Transverse colon (tissue), 4 donors: ENCODE measurements at regions not wholly inside any gene's neighbourhood (a gene's known extent, or its start where the extent isn't known, plus 50 kb on each side); places are given as distances from the start of the nearest gene placed in this dataset.

Source experiments
- DNase-seq: peaks from one replicate; pipeline ENCODE4 v3.0.0-alpha.2; 2019
- H3K27ac ChIP-seq, 4 donors: fragments of 200-600 bp; sonication (generic); 2 replicates each; pipeline ENCODE4 v1.5.1; 2016 to 2018; ENCODE audit warnings: inconsistent platforms in 4 of 4
- H3K27me3 ChIP-seq: fragments of 200-600 bp; sonication (generic); 2 replicates; pipeline ENCODE4 v1.5.1; 2017; ENCODE audit warnings: inconsistent platforms
- H3K36me3 ChIP-seq, 4 donors: fragments of 200-600 bp; sonication (generic); 2 replicates each; pipeline ENCODE4 v1.5.1; 2017 to 2019; ENCODE audit warnings: inconsistent platforms in 4 of 4
- H3K4me1 ChIP-seq, 4 donors: fragments of 200-600 bp; sonication (generic); 2 replicates each; pipeline ENCODE4 v1.5.1; 2017 to 2020; ENCODE audit warnings: inconsistent platforms in 4 of 4
- H3K4me3 ChIP-seq, 4 donors: fragments of 200-600 bp; sonication (generic); 1 replicate in 1 of 4; 2 replicates in 3 of 4; pipeline versions ENCODE4 v1.5.1 to v1.6.1; 2017 to 2019; ENCODE audit warnings: inconsistent platforms in 4 of 4
- H3K9me3 ChIP-seq, 2 donors: fragments of 200-600 bp; sonication (generic); 2 replicates each; pipeline ENCODE4 v1.5.1; 2017 to 2019; ENCODE audit warnings: inconsistent platforms in 2 of 2
- EP300 ChIP-seq: sonication (generic); formaldehyde crosslinking; IDR thresholded peaks from one replicate; pipeline ENCODE4 v1.6.1; 2017; ENCODE audit warnings: antibody characterized with exemption, low read depth
- POLR2A ChIP-seq: fragments of 450-650 bp; IDR thresholded peaks from one replicate; pipeline ENCODE4 v1.6.1; 2016; ENCODE audit warnings: antibody characterized with exemption, mild to moderate bottlenecking, moderate library complexity
- POLR2AphosphoS5 ChIP-seq, 3 donors: sonication (generic); formaldehyde crosslinking; IDR thresholded peaks; one replicate each; pipeline ENCODE4 v1.6.1; 2016; ENCODE audit warnings: antibody characterized with exemption in 3 of 3
- WGBS, 2 donors: methylation state at CpG; one replicate each; pipeline ENCODE4 v1.1.5; 2018; ENCODE audit warnings: low coverage in 1 of 2; 5-methylcytosine and 5-hydroxymethylcytosine counted together
- in situ Hi-C, 4 donors: fragments of 200-750 bp; cut with MboI; loops; one replicate each; pipeline versions ENCODE4 v1.15.0 to v1.15.1; 2017; ENCODE audit warnings: low sequenced_read_pairs in 3 of 4, low pct_ligation_motif_present in 1 of 4, low pct_unique_long_range_greater_than_20kb in 1 of 4
- intact Hi-C: fragments of 100-400 bp; cut with DNase I; formaldehyde crosslinking; loops from one replicate; pipeline ENCODE4 v1.15.1; 2023; ENCODE audit warnings: low total_unique reads
- TF ChIP-seq, protein P1 (sequence below), 5 experiments: fragments of 200-600 bp in 3 of 5; fragments of 450-650 bp in 2 of 5; sonication (generic) in 3 of 5; IDR thresholded peaks; 1 replicate in 2 of 5; 2 replicates in 3 of 5; pipeline ENCODE4 v1.5.1; 2016 to 2017; ENCODE audit warnings: antibody characterized with exemption in 5 of 5, inconsistent platforms in 3 of 5, mild to moderate bottlenecking in 2 of 5, moderate library complexity in 1 of 5

DNA sequence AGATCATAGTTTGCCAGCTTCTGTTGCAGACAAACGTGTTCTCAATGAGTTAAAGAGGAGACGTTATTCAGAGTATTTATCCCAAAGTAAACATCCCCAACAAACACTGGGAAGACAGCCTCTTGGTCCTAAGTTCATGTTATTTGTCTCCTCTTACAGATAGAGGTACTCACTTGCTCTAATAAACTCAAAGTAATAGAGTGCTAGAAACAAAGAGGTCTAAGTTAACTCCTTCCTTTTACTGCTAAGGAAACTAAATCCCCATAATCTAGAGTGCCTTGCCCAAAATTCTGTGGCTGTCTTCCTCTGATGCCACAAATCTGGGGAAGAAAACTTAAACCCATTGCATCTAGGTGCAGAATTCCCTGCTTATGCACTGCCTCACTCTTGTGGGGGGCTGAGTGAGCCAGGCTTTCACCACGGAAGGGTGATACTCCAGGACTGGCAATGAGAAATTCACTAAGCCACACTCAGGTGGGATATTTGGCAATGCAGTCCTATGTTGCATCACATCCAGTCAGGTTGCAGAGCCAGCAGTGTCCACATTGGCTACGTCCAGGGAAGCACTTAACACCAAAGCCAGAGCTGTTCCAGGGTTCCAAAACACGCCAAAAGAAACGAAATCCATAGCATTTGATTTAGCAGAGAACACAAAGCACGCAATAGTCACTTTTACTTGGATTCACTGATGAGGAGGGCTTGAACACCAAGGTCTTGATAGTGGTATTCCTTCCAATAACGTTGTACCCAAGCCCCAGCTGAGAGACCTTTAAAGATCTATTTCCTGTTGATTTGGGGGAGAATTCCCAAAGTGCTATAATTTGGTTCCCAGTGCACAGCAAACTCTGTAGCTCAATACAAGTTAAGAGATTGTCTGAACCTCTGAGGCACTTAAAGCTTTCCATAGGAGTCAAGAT lies 81.0 kb upstream of the FOXQ1 start:
- DNase-seq, result no peak
- no peaks in the 10 kb centered on the region for H3K9me3 ChIP-seq
- H3K27me3 ChIP-seq, result no peaks in the 10 kb centered on the region
- in situ Hi-C loops, result no loop called here
- no peaks in the 10 kb centered on the region for H3K4me1 ChIP-seq
- 56 to 57% methylated on average over 5 to 8 of the region's 8 CpGs for WGBS, 2 donors
- intact Hi-C loops, result no loop called here
- no peaks in the 10 kb centered on the region for H3K36me3 ChIP-seq
- H3K4me3 ChIP-seq, result no peak overlapping the region
- no peak for TF ChIP-seq POLR2A
- TF ChIP-seq, protein P1, sequence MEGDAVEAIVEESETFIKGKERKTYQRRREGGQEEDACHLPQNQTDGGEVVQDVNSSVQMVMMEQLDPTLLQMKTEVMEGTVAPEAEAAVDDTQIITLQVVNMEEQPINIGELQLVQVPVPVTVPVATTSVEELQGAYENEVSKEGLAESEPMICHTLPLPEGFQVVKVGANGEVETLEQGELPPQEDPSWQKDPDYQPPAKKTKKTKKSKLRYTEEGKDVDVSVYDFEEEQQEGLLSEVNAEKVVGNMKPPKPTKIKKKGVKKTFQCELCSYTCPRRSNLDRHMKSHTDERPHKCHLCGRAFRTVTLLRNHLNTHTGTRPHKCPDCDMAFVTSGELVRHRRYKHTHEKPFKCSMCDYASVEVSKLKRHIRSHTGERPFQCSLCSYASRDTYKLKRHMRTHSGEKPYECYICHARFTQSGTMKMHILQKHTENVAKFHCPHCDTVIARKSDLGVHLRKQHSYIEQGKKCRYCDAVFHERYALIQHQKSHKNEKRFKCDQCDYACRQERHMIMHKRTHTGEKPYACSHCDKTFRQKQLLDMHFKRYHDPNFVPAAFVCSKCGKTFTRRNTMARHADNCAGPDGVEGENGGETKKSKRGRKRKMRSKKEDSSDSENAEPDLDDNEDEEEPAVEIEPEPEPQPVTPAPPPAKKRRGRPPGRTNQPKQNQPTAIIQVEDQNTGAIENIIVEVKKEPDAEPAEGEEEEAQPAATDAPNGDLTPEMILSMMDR (IDR thresholded peaks at IDR 0.05), result no peak
- TF ChIP-seq EP300, result no peak
- TF ChIP-seq POLR2AphosphoS5 (IDR thresholded peaks at IDR 0.05), result no peak
- no peak overlapping the region for H3K27ac ChIP-seq

DNA sequence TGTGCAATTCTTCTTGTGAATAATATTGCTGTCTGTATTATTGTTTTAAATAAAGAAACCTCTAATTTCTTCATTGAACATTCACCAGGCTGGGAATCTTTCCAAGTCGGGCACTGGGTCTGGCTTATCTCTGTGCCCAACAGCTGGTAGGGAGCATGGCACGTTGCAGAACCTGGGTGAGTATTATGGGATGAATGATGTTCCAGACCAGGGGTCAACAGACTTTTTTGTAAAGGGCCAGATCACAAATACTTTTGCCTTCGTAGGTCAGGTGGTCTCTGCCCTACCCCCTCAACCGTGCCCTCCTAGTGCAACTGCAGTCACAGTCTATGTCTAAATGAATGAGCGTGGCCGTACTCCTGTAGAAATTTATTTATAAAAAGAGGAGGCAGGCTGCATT lies 81.6 kb upstream of the FOXQ1 start:
- WGBS, 2 donors, result 49% methylated on average over 6 of the region's 6 CpGs; no CpG with 5 or more reads in 1 of the 2 donors
- no peak for DNase-seq

DNA sequence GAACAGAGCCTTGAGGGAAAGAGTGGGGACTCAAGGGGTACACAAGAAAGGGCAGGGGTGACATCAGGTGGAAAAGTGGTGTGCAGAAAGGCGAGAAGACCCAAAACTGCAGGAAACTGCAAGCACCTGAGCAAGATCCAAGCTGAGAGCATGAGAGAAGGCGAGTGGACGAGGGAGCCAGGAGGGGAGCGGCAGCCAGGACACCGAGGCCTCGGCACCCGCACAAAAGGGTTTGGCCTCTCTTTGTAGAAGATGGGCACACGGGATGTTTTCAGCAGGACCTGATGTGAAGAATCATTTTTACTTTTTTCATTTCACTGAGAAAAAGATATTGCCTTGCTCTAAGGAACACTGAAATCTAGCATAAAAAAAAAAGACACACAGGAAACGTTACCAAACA lies 82.1 kb upstream of the FOXQ1 start:
- H3K4me3 ChIP-seq, result no peak overlapping the region
- no peaks in the 10 kb centered on the region for H3K36me3 ChIP-seq
- no peaks in the 10 kb centered on the region for H3K4me1 ChIP-seq
- TF ChIP-seq POLR2A (no peak), POLR2AphosphoS5 (IDR thresholded peaks at IDR 0.05) (no peak), EP300 (no peak)
- TF ChIP-seq, protein P1 (IDR thresholded peaks at IDR 0.05), result no peak
- H3K27ac ChIP-seq, result no peak overlapping the region
- no peak for DNase-seq
- no peaks in the 10 kb centered on the region for H3K9me3 ChIP-seq
- intact Hi-C loops (no loop called here), in situ Hi-C loops (no loop called here)
- 14 to 83% methylated on average over 1 to 9 of the region's 9 CpGs for WGBS, 2 donors
- H3K27me3 ChIP-seq, result no peaks in the 10 kb centered on the region

More for the DNA sequence above, 81.6 kb upstream of the FOXQ1 start:
- Histone ChIP-seq H3K36me3 (no peaks in the 10 kb centered on the region), H3K4me1 (no peaks in the 10 kb centered on the region), H3K27me3 (no peaks in the 10 kb centered on the region), H3K27ac (no peak overlapping the region), H3K4me3 (no peak overlapping the region), H3K9me3 (no peaks in the 10 kb centered on the region)
- in situ Hi-C loops (no loop called here), intact Hi-C loops (no loop called here)
- TF ChIP-seq EP300 (no peak), POLR2AphosphoS5 (IDR thresholded peaks at IDR 0.05) (no peak), POLR2A (no peak)
- TF ChIP-seq, protein P1 (IDR thresholded peaks at IDR 0.05), result no peak

DNA sequence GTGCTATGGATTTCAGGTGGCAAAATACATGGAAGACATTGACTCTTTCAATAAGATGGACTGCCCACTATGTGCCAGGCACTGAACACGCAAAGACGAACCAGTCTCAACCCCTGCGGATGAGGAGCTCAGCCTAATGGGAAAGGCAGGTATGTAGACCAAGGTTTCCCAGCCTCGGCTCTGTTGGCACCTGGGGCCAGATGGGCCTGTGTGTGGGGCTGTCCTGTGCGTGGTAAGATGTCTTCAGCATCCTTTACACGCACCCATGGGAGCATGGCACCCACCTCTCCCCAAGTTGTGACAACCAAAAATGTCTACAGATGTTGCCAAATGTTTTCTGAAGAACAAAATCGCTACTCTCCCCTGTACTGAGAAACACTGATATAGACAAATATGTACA lies 82.6 kb upstream of the FOXQ1 start:
- 80 to 91% methylated on average over 1 to 7 of the region's 7 CpGs for WGBS, 2 donors
- Histone ChIP-seq H3K27ac (no peak overlapping the region), H3K27me3 (no peaks in the 10 kb centered on the region), H3K4me3 (no peak overlapping the region), H3K9me3 (no peaks in the 10 kb centered on the region), H3K36me3 (no peaks in the 10 kb centered on the region), H3K4me1 (no peaks in the 10 kb centered on the region)
- TF ChIP-seq POLR2A (no peak), POLR2AphosphoS5 (IDR thresholded peaks at IDR 0.05) (no peak)
- intact Hi-C loops, result no loop called here
- DNase-seq, result no peak
- in situ Hi-C loops, result no loop called here
